ENCODE measurements at regions not wholly inside any gene's neighbourhood (a gene's known extent, or its start where the extent isn't known, plus 50 kb on each side); places are given as distances from the start of the nearest gene placed in this dataset.

DNA sequence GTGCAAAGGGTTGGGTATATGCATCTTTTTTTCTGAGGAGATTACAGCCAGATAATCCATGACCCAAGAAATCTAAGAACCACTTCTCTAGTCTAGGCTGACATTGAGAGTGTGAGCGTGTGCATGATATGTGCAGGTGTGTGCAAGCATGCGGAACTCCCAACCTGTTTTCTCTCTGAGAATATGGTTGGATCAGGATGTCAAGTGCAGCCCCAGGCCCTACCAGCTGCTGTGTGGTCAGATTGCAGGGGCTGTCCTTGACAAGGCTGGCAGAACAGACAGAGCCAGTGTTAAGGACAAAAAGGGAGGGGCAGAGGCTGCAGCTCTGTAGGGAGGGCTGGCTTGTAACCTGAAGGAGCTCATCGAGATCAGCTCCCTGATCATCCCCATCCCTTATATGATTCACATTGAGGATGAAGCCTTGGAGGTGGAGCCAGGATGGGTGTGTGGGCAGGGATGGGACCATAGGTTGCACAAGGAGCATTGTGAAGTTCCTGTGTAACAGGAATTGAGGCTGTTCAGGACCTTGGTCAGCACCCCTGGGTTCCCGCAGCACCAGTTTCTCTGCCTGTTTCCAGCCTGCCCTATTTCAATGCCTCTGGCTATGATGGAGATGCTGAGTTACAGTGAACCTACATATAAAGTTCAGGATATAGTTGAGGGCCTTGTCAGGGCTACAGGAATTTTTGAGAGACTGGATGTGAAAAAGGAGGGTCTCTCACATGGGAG lies 52.6 kb upstream of the ARAP3 start (continued):
- TF ChIP-seq, protein P1, sequence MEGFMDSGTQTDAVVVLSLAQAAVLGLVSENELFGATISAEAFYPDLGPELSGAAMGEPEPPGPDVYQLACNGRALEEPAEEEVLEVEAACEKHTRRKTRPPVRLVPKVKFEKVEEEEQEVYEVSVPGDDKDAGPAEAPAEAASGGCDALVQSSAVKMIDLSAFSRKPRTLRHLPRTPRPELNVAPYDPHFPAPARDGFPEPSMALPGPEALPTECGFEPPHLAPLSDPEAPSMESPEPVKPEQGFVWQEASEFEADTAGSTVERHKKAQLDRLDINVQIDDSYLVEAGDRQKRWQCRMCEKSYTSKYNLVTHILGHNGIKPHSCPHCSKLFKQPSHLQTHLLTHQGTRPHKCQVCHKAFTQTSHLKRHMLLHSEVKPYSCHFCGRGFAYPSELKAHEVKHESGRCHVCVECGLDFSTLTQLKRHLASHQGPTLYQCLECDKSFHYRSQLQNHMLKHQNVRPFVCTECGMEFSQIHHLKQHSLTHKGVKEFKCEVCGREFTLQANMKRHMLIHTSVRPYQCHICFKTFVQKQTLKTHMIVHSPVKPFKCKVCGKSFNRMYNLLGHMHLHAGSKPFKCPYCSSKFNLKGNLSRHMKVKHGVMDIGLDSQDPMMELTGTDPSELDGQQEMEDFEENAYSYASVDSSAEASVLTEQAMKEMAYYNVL (CRISPR knock-in tag; IDR thresholded peaks at IDR 0.05; ENCODE audit: borderline replicate concordance), result no peak
- TF ChIP-seq, protein P2, sequence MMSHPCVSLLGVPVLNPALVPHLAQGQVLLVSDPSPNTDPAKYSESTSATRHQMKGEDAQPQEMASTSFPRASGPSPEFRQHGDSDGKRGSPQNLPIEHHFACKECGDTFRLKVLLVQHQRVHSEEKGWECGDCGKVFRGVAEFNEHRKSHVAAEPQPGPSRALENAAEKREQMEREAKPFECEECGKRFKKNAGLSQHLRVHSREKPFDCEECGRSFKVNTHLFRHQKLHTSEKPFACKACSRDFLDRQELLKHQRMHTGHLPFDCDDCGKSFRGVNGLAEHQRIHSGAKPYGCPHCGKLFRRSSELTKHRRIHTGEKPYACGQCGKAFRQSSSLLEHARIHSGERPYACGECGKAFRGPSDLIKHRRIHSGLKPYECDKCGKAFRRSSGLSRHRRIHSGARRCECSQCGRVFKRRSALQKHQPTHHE (CRISPR knock-in tag; IDR thresholded peaks at IDR 0.05; ENCODE audit: borderline replicate concordance), result no peak
- TF ChIP-seq ZNF234 (CRISPR knock-in tag; conservative IDR thresholded peaks at IDR 0.05) (no peak), PHF21A (CRISPR knock-in tag; IDR thresholded peaks at IDR 0.05) (no peak), ZNF281 (CRISPR knock-in tag; IDR thresholded peaks at IDR 0.05; ENCODE audit: borderline replicate concordance) (no peak), DNMT1 (CRISPR knock-in tag; IDR thresholded peaks at IDR 0.05) (no peak), KLF11 (CRISPR knock-in tag; IDR thresholded peaks at IDR 0.05) (no peak), CERS6 (CRISPR knock-in tag; IDR thresholded peaks at IDR 0.05) (no peak), TRIM22 (IDR thresholded peaks at IDR 0.05) (no peak), ZNF10 (CRISPR knock-in tag; IDR thresholded peaks at IDR 0.05; ENCODE audit: borderline replicate concordance, low read depth) (no peak), MBNL3 (CRISPR knock-in tag; conservative IDR thresholded peaks at IDR 0.05) (no peak), MIER3 (CRISPR knock-in tag; IDR thresholded peaks at IDR 0.05; ENCODE audit: borderline replicate concordance) (no peak), THYN1 (CRISPR knock-in tag; IDR thresholded peaks at IDR 0.05; ENCODE audit: borderline replicate concordance, low read depth) (no peak), ZNF878 (CRISPR knock-in tag; IDR thresholded peaks at IDR 0.05) (no peak), ZNF589 (CRISPR knock-in tag; conservative IDR thresholded peaks at IDR 0.05) (no peak), IKZF1 (IDR thresholded peaks at IDR 0.05) (no peak), ZNF430 (CRISPR knock-in tag; IDR thresholded peaks at IDR 0.05) (no peak), ZNF260 (CRISPR knock-in tag; IDR thresholded peaks at IDR 0.05; ENCODE audit: borderline replicate concordance, low read depth) (no peak), GRHL1 (CRISPR knock-in tag; conservative IDR thresholded peaks at IDR 0.05) (no peak), BRCA1 (CRISPR knock-in tag; IDR thresholded peaks at IDR 0.05) (no peak)

All from HepG2 (cell line).